LNCaP clone FGC (cell line): ENCODE measurements at regions not wholly inside any gene's neighbourhood (a gene's known extent, or its start where the extent isn't known, plus 50 kb on each side); places are given as distances from the start of the nearest gene placed in this dataset.

Source experiments
- DNase-seq: peaks from one replicate; pipeline ENCODE4 v3.0.0-alpha.2; 2011; ENCODE audit warnings: low read depth
- H3K4me3 ChIP-seq: 2 replicates; pipeline ENCODE4 v1.5.1; 2011; ENCODE audit warnings: mild to moderate bottlenecking, low read depth, low read length, control low read depth
- TF ChIP-seq, protein P1 (sequence below): IDR thresholded peaks from 2 replicates; pipeline ENCODE4 v1.5.1; 2012; ENCODE audit warnings: mild to moderate bottlenecking; ENCODE audit not compliant: control insufficient read depth, insufficient read depth; ENCODE audit errors: extremely low read depth

DNA sequence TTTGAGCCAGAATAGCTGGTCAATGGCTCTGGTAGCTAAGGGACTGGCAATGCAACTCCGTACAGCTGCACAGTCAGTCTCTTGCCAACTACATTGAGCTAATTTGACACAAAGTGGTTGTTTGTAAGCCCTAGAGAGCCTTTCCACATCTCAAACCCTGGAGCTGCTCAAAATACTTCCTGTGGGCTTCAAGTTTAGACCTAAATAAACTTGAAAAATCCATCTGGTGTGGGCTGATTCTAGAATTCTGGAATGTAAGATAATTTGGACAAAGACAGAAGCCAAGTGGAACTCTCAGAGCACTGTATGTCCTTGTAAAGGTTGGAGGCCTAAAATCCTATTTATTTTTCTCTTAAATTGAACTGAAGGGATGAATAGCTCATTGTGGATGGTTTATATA, 380.8 kb downstream of the SPRY1 start:
- TF ChIP-seq, protein P1, sequence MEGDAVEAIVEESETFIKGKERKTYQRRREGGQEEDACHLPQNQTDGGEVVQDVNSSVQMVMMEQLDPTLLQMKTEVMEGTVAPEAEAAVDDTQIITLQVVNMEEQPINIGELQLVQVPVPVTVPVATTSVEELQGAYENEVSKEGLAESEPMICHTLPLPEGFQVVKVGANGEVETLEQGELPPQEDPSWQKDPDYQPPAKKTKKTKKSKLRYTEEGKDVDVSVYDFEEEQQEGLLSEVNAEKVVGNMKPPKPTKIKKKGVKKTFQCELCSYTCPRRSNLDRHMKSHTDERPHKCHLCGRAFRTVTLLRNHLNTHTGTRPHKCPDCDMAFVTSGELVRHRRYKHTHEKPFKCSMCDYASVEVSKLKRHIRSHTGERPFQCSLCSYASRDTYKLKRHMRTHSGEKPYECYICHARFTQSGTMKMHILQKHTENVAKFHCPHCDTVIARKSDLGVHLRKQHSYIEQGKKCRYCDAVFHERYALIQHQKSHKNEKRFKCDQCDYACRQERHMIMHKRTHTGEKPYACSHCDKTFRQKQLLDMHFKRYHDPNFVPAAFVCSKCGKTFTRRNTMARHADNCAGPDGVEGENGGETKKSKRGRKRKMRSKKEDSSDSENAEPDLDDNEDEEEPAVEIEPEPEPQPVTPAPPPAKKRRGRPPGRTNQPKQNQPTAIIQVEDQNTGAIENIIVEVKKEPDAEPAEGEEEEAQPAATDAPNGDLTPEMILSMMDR: no peak
- no peak overlapping the region for H3K4me3 ChIP-seq
- no peak for DNase-seq

GRCh38 chr4:123783151-123783790, 386.7 kb downstream of the SPRY1 start:
- no peak for DNase-seq
- TF ChIP-seq, protein P1: no peak
- no peak overlapping the region for H3K4me3 ChIP-seq

DNA sequence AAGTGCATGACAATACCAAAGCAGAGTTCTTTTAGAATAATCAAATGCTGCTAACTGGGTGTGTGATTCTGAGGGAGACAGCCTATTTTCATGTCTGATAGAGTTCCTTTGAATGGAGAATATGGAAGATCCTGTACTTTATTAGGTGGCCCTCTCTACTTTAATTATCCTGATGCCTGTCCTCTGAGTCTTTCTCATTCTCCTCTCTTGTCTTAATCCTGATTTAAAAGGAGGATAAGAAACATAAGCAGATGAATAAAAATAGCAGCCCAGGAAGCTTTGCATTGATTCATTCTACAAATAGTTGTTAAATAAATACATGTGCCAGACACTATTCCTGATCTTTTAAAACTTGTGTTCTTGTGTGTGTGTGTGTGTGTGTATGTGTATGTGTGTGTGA, 387.3 kb downstream of the SPRY1 start:
- no peak overlapping the region for H3K4me3 ChIP-seq
- TF ChIP-seq, protein P1: no peak
- DNase-seq: no peak

DNA sequence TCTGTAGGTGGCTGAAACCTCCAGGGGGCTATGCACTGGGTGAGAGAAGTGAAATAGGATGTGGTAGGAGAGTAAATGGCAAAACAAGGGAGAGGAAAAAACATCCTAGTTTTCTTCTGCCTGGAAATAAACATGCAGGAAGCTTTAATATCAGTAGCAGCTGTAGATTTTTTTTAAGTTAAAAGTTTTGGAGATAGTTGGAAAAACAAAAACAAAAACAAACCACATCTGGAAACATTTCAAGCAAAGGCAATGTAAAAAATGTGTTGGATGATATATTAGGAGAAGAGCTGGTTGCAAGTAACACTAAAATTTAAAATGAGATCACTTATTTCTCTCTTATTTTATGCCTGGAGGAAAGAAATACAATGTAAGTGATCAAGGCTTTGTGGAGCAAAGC, 388.0 kb downstream of the SPRY1 start:
- no peak for DNase-seq
- TF ChIP-seq, protein P1: no peak
- no peak overlapping the region for H3K4me3 ChIP-seq

- DNase-seq: no peak
- TF ChIP-seq, protein P1: no peak
- H3K4me3 ChIP-seq: no peak overlapping the region
Measured at GRCh38 chr4:123785538-123785937, 388.9 kb downstream of the SPRY1 start.

- no peak overlapping the region for H3K4me3 ChIP-seq
- DNase-seq: no peak
- TF ChIP-seq, protein P1: no peak
Measured at GRCh38 chr4:123786163-123786915, 389.7 kb downstream of the SPRY1 start.
